GM23248 (cell line): ENCODE measurements at regions not wholly inside any gene's neighbourhood (a gene's known extent, or its start where the extent isn't known, plus 50 kb on each side); places are given as distances from the start of the nearest gene placed in this dataset.

Experiments
- EZH2 ChIP-seq: fragments of 200-600 bp; sonication (generic); IDR thresholded peaks from 2 replicates; pipeline ENCODE4 v1.6.1; 2018; ENCODE audit warnings: antibody characterized with exemption, mild to moderate bottlenecking; ENCODE audit not compliant: insufficient read depth, poor library complexity, severe bottlenecking
- EZH2phosphoT487 ChIP-seq: fragments of 200-600 bp; sonication (generic); IDR thresholded peaks from 2 replicates; pipeline ENCODE4 v1.6.1; 2018; ENCODE audit warnings: antibody characterized with exemption, moderate library complexity, mild to moderate bottlenecking, low read depth; ENCODE audit not compliant: insufficient read depth

DNA sequence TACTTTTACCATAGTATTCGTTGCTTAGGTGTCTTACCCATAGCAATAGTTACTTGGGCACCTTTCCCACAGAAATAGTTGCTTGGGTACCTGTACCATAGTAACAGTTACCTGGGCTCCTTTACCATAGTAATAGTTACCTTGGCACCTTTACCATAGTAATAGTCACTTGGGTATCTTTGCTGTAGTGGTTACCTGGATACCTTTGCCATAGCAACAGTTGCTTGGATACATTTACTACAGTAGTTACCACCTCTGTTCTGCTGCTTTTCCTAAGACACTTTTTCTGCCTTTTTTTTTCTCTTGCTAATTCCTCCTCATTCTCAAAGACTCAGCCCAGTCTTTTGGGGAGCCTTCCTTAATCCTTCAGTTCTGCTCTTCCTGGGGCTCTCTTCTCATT, 272.8 kb upstream of the PUDP start:
- TF ChIP-seq EZH2 (no peak), EZH2phosphoT487 (no peak)
